Rectal smooth muscle tissue (tissue), 1 donor: ENCODE measurements at regions not wholly inside any gene's neighbourhood (a gene's known extent, or its start where the extent isn't known, plus 50 kb on each side); places are given as distances from the start of the nearest gene placed in this dataset.
"Not testable (repeated sequence)": the region's sequence is repeated elsewhere in the genome, so short reads cannot be mapped to it uniquely, and the experiment has no call there.

Experiments used
- H3K27ac ChIP-seq: one replicate; pipeline ENCODE4 v1.7.0; 2013; ENCODE audit warnings: low read depth, low read length, inconsistent platforms
- H3K27me3 ChIP-seq: one replicate; pipeline ENCODE4 v1.7.0; 2013; ENCODE audit warnings: low read length; ENCODE audit not compliant: control insufficient read depth, insufficient read depth
- H3K36me3 ChIP-seq: one replicate; pipeline ENCODE4 v1.7.0; 2013; ENCODE audit warnings: low read length; ENCODE audit not compliant: control insufficient read depth, insufficient read depth
- H3K4me1 ChIP-seq: one replicate; pipeline ENCODE4 v1.7.0; 2013; ENCODE audit warnings: low read length; ENCODE audit not compliant: control insufficient read depth, insufficient read depth
- H3K4me3 ChIP-seq: one replicate; pipeline ENCODE4 v1.7.0; 2013; ENCODE audit warnings: low read length
- H3K9ac ChIP-seq: one replicate; pipeline ENCODE4 v1.7.0; 2013; ENCODE audit warnings: low read length

DNA sequence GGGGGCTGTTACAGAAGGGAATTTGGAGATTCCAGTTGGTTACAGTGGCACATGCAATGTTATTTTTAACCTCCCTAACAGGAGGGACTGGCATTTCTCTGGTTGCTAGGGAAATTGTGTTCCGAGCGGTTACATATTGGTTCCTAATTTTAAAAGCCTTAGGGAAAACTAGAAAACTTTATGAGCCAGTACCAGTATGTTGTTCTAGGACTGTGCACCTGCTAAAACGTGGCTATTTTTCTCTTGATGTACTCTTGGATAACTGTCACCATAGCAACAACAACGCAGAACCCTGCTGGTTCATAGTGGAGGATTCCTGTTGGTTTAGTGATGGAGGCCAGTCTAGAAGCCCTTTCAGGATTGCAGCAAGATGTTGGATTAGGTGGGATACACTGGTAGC is 68.9 kb upstream of the PGBD5 start:
- H3K27me3 ChIP-seq = peaks cover 4% of the 10 kb centered on the region
- no peak overlapping the region for H3K4me3 ChIP-seq
- no peak overlapping the region for H3K9ac ChIP-seq
- H3K36me3 ChIP-seq = no peaks in the 10 kb centered on the region
- H3K4me1 ChIP-seq = no peaks in the 10 kb centered on the region
- no peak overlapping the region for H3K27ac ChIP-seq

DNA sequence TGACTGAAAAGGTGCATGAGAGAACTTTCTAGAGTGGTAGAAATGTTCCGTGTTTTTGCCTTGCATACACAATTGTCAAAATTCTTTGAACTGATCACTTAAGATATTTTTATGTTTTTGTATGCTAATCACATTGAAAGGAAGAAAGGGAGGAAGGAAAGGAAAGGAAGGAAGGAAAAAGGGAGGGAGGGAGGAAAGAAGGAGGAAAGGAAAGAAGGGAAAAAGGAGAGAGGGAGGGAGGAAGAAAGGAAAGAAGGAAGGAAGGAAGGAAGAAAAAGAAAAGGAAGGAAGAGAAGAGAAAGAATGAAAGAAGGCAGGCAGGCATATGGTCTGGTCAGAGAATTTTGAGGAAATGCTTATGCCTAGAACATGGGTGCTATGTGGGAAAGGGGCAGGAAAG is 68.4 kb upstream of the PGBD5 start:
- Histone ChIP-seq H3K9ac (no peak overlapping the region), H3K27ac (no peak overlapping the region), H3K27me3 (peaks cover 4% of the 10 kb centered on the region), H3K4me1 (no peaks in the 10 kb centered on the region), H3K36me3 (no peaks in the 10 kb centered on the region), H3K4me3 (no peak overlapping the region)

- no peak overlapping the region for H3K4me3 ChIP-seq
- H3K27ac ChIP-seq = no peak overlapping the region
- H3K27me3 ChIP-seq = peaks cover 4% of the 10 kb centered on the region
- H3K9ac ChIP-seq = no peak overlapping the region
- no peaks in the 10 kb centered on the region for H3K4me1 ChIP-seq
- no peaks in the 10 kb centered on the region for H3K36me3 ChIP-seq
Observed at GRCh38 chr1:230494026-230494425, 67.9 kb upstream of the PGBD5 start.

GRCh38 chr1:230493264-230493663 is 67.1 kb upstream of the PGBD5 start:
- no peaks in the 10 kb centered on the region for H3K4me1 ChIP-seq
- H3K36me3 ChIP-seq = no peaks in the 10 kb centered on the region
- H3K27me3 ChIP-seq = peaks cover 4% of the 10 kb centered on the region
- H3K27ac ChIP-seq = no peak overlapping the region
- no peak overlapping the region for H3K4me3 ChIP-seq
- no peak overlapping the region for H3K9ac ChIP-seq

- H3K4me1 ChIP-seq = no peaks in the 10 kb centered on the region
- no peaks in the 10 kb centered on the region for H3K36me3 ChIP-seq
- H3K9ac ChIP-seq = no peak overlapping the region
- H3K4me3 ChIP-seq = no peak overlapping the region
- H3K27me3 ChIP-seq = no peaks in the 10 kb centered on the region
- H3K27ac ChIP-seq = no peak overlapping the region
Observed at GRCh38 chr1:230490436-230490835, 64.3 kb upstream of the PGBD5 start.

- Histone ChIP-seq H3K4me3 (no peak overlapping the region), H3K36me3 (no peaks in the 10 kb centered on the region), H3K27me3 (no peaks in the 10 kb centered on the region), H3K4me1 (no peaks in the 10 kb centered on the region), H3K27ac (no peak overlapping the region), H3K9ac (no peak overlapping the region)
Observed at GRCh38 chr1:230487773-230488428, 61.8 kb upstream of the PGBD5 start.

- H3K27me3 ChIP-seq = no peaks in the 10 kb centered on the region
- no peak overlapping the region for H3K9ac ChIP-seq
- no peaks in the 10 kb centered on the region for H3K4me1 ChIP-seq
- H3K27ac ChIP-seq = no peak overlapping the region
- no peak overlapping the region for H3K4me3 ChIP-seq
- H3K36me3 ChIP-seq = no peaks in the 10 kb centered on the region
Observed at GRCh38 chr1:230476622-230477003, 50.5 kb upstream of the PGBD5 start.

DNA sequence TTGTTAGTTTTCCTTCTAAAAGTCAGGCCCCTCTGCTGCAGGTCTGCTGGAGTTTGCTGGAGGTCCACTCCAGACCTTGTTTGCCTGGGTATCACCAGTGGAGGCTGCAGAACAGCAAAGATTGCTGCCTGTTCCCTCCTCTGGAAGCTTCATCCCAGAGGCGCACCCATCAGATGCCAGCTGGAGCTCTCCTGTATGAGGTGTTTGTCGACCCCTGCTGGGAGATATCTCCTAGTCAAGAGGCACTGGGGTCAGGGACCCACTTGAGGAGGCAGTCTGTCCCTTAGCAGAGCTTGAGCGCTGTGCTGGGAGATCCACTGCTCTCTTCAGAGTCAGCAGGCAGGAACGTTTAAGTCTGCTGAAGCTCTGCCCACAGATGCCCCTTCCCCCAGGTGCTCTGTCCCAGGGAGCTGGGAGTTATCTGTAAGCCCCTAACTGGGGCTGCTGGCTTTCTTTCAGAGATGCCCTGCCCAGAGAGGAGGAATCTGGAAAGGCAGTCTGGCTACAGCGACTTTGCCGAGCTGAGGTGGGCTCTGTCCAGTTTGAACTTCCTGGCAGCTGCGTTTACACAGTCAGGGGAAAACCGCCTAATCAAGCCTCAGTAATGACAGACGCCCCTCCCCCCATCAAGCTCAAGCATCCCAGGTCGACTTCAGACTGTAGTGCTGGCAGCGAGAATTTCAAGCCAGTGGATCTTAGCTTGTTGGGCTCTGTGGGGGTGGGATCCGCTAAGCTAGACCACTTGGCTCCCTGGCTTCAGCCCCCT is 49.9 kb upstream of the PGBD5 start:
- not testable (repeated sequence) for H3K4me3 ChIP-seq, H3K27me3 ChIP-seq, H3K36me3 ChIP-seq, H3K9ac ChIP-seq, H3K4me1 ChIP-seq, H3K27ac ChIP-seq
